Breast epithelium (tissue), 4 donors: ENCODE measurements at regions not wholly inside any gene's neighbourhood (a gene's known extent, or its start where the extent isn't known, plus 50 kb on each side); places are given as distances from the start of the nearest gene placed in this dataset.

Experiments
- DNase-seq, 2 donors: peaks; one replicate each; pipeline ENCODE4 v3.0.0-alpha.2; 2019; ENCODE audit warnings: low spot score in 2 of 2
- H3K27ac ChIP-seq, 2 donors: fragments of 200-600 bp; sonication (generic) in 1 of 2; one replicate each; pipeline ENCODE4 v1.5.1; 2016 to 2019; ENCODE audit warnings: mild to moderate bottlenecking in 1 of 2
- H3K27me3 ChIP-seq, 2 donors: fragments of 200-600 bp; sonication (generic) in 1 of 2; one replicate each; pipeline versions ENCODE4 v1.5.1 to v1.6.0; 2017 to 2019; ENCODE audit warnings: control low read depth in 1 of 2, mild to moderate bottlenecking in 1 of 2
- H3K36me3 ChIP-seq: fragments of 200-600 bp; one replicate; pipeline ENCODE4 v1.5.1; 2019
- H3K4me1 ChIP-seq, 2 donors: fragments of 200-600 bp; sonication (generic); one replicate each; pipeline ENCODE4 v1.5.1; 2016 to 2019; ENCODE audit warnings: control low read depth in 1 of 2
- H3K4me3 ChIP-seq, 3 donors: fragments of 200-600 bp; sonication (generic); 1 replicate in 2 of 3; 2 replicates in 1 of 3; pipeline ENCODE4 v1.5.1; 2016 to 2019; ENCODE audit warnings: mild to moderate bottlenecking in 3 of 3, moderate library complexity in 2 of 3
- H3K9me3 ChIP-seq, 2 donors: fragments of 200-600 bp; sonication (generic) in 1 of 2; one replicate each; pipeline ENCODE4 v1.5.1; 2016 to 2019; ENCODE audit warnings: control low read depth in 1 of 2
- POLR2A ChIP-seq: fragments of 450-650 bp; IDR thresholded peaks from one replicate; pipeline ENCODE4 v1.6.1; 2016; ENCODE audit warnings: antibody characterized with exemption, mild to moderate bottlenecking, moderate library complexity
- POLR2AphosphoS5 ChIP-seq, 3 donors: sonication (generic); formaldehyde crosslinking; IDR thresholded peaks; one replicate each; pipeline ENCODE4 v1.6.1; 2017; ENCODE audit warnings: antibody characterized with exemption in 3 of 3
- intact Hi-C: fragments of 100-400 bp; cut with DNase I; formaldehyde crosslinking; loops from one replicate; pipeline ENCODE4 v1.15.1; 2023; ENCODE audit warnings: low total_unique reads
- TF ChIP-seq, protein P1 (sequence below), 3 donors: fragments of 450-650 bp; IDR thresholded peaks; one replicate each; pipeline ENCODE4 v1.5.1; 2016 to 2017; ENCODE audit warnings: antibody characterized with exemption in 3 of 3, mild to moderate bottlenecking in 3 of 3, moderate library complexity in 3 of 3

DNA sequence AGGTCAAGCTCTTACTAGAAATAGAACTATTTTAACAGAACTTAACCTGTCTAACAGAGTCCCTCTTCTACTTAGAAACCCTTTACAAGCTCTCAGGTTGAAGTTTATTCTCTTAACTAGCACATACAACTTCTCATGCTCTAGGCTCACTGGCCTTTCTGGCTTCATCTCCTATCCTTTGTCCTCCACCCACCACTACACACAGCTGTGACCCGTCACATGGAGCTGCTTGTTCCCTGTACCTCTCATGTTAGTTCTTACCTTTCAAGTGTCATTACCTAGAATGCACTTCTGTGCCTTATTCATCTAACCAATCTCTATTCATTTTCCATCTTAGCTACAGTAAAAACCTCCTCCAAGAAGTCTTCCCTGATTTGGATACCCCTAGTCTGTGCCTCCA is 89.4 kb upstream of the APC start:
- TF ChIP-seq POLR2A (no peak), POLR2AphosphoS5 (IDR thresholded peaks at IDR 0.05) (no peak)
- TF ChIP-seq, protein P1, sequence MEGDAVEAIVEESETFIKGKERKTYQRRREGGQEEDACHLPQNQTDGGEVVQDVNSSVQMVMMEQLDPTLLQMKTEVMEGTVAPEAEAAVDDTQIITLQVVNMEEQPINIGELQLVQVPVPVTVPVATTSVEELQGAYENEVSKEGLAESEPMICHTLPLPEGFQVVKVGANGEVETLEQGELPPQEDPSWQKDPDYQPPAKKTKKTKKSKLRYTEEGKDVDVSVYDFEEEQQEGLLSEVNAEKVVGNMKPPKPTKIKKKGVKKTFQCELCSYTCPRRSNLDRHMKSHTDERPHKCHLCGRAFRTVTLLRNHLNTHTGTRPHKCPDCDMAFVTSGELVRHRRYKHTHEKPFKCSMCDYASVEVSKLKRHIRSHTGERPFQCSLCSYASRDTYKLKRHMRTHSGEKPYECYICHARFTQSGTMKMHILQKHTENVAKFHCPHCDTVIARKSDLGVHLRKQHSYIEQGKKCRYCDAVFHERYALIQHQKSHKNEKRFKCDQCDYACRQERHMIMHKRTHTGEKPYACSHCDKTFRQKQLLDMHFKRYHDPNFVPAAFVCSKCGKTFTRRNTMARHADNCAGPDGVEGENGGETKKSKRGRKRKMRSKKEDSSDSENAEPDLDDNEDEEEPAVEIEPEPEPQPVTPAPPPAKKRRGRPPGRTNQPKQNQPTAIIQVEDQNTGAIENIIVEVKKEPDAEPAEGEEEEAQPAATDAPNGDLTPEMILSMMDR (IDR thresholded peaks at IDR 0.05): no peak
- intact Hi-C loops: no loop called here

DNA sequence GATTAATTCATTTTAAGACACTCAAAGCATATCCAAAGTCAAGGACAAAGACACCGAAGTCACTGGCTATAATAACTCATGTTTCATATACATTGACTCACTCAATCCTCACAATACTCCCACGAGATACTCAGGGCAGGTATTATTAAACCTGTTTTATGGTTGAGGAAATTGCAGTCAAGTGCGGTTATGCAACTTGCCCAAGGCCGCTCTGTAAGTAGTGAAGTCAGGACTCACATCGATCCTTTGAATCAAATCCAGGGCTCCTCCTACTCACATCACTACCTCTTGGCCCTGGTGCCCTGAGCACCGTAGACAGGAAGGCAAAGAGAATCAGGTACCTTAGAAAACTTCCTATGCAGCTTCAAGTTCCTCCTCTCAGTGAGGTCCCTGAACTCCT is 87.8 kb upstream of the APC start:
- intact Hi-C loops: no loop called here
- TF ChIP-seq POLR2A: no peak
- no peak for TF ChIP-seq POLR2AphosphoS5 (IDR thresholded peaks at IDR 0.05)
- TF ChIP-seq, protein P1 (IDR thresholded peaks at IDR 0.05): no peak
- Histone ChIP-seq H3K27ac (no peak overlapping the region), H3K9me3 (no peaks in the 10 kb centered on the region), H3K36me3 (no peaks in the 10 kb centered on the region), H3K27me3 (no peaks in the 10 kb centered on the region), H3K4me1 (no peaks in the 10 kb centered on the region), H3K4me3 (no peak overlapping the region)
- no peak for DNase-seq

More for the DNA sequence above, 89.4 kb upstream of the APC start:
- Histone ChIP-seq H3K9me3 (no peaks in the 10 kb centered on the region), H3K27ac (no peak overlapping the region), H3K4me3 (no peak overlapping the region), H3K4me1 (no peaks in the 10 kb centered on the region), H3K27me3 (no peaks in the 10 kb centered on the region), H3K36me3 (no peaks in the 10 kb centered on the region)
- no peak for DNase-seq

DNA sequence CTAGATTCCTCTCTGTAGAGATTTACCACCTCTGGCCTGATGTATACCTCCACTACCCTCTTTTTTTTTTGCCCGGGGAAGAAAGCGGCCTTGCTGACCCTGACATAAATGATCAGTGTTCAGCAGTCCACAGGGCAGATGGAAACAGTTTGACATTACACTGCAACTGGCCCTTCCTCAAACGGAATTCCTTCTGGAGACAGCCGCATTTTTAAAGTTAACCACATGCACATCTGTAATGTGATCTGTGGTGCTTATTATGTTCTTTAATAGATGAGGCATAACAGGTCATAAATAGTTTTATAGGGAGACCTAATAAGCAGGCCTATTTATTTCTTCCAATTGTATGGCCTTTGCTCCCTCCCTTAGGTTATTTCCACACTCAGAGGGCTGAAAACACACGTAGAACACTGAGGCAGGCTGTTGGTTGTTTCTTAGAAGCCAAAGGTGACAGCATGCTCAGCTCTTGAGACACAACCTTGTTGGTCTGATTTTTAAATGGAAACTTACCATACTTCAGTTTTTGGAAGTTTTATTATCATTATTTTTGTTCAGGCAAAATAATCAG is 84.0 kb upstream of the APC start:
- TF ChIP-seq, protein P1 (IDR thresholded peaks at IDR 0.05): no peak
- TF ChIP-seq POLR2AphosphoS5 (IDR thresholded peaks at IDR 0.05) (no peak), POLR2A (no peak)
- Histone ChIP-seq H3K27ac (no peak overlapping the region), H3K36me3 (no peaks in the 10 kb centered on the region), H3K4me3 (no peak overlapping the region), H3K4me1 (no peaks in the 10 kb centered on the region), H3K9me3 (no peaks in the 10 kb centered on the region), H3K27me3 (no peaks in the 10 kb centered on the region)
- no peak for DNase-seq
- intact Hi-C loops: no loop called here

DNA sequence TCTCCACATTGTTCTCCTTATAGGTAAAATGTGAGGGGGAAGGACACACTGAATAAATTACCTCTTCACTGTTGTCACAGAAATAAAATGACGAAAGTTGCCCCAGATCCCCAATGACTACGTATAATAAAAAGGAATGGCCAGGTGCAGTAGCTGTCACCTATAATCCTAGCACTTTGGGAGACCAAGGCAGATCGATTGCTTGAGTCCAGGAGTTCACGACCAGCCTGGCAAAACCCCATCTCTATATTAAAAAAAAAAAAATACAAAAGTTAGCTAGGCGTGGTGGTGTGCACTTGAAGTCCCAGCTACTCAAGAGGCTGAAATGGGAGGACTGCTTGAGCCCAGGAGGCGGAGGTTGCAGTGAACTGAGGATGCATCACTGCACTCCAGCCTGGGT is 82.2 kb upstream of the APC start:
- Histone ChIP-seq H3K36me3 (no peaks in the 10 kb centered on the region), H3K9me3 (no peaks in the 10 kb centered on the region), H3K4me1 (no peaks in the 10 kb centered on the region), H3K4me3 (no peak overlapping the region), H3K27ac (no peak overlapping the region), H3K27me3 (no peaks in the 10 kb centered on the region)
- DNase-seq: no peak
- intact Hi-C loops: no loop called here
- TF ChIP-seq POLR2AphosphoS5 (IDR thresholded peaks at IDR 0.05) (no peak), POLR2A (no peak)
- TF ChIP-seq, protein P1 (IDR thresholded peaks at IDR 0.05): no peak

DNA sequence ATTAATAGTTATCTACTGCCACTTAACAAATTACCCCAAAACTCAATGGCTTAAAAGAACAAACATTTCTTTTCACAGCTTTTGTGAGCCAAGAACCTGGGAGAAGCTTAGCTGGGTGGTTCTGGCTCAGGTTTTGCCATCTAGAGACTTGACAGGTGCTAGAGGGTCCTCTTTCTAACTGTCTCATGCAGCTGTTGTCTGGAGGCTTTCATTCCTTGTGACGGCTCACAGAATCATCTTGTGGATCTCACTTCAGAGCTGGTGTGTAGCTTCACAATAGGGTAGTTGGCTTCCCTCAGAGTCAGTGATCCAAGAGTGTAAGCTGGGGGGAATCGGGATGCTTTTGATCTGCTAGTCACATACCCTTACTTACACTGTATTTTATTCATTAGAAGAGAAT is 81.2 kb upstream of the APC start:
- TF ChIP-seq POLR2A: no peak
- no peak for TF ChIP-seq POLR2AphosphoS5 (IDR thresholded peaks at IDR 0.05)
- TF ChIP-seq, protein P1 (IDR thresholded peaks at IDR 0.05): no peak
- intact Hi-C loops: no loop called here
- H3K4me1 ChIP-seq: no peaks in the 10 kb centered on the region
- H3K36me3 ChIP-seq: no peaks in the 10 kb centered on the region
- no peaks in the 10 kb centered on the region for H3K9me3 ChIP-seq
- no peaks in the 10 kb centered on the region for H3K27me3 ChIP-seq
- H3K27ac ChIP-seq: no peak overlapping the region
- H3K4me3 ChIP-seq: no peak overlapping the region
- DNase-seq: no peak
